ENCODE measurements at regions not wholly inside any gene's neighbourhood (a gene's known extent, or its start where the extent isn't known, plus 50 kb on each side); places are given as distances from the start of the nearest gene placed in this dataset. TPM values are rescaled to one million over a fixed set of nuclear protein-coding genes. Genes with fewer than 3 reads are reported as not detected.

GRCh38 chr2:163800951-163801381, 65.2 kb upstream of the FIGN start:
- H3K4me2 ChIP-seq (ENCODE audit: unreplicated experiment): no peak overlapping the region
- peak overlapping the region; percentile 21 for H2AFZ ChIP-seq
- TF ChIP-seq EZH2 (IDR thresholded peaks at IDR 0.05; ENCODE audit: insufficient read depth, poor library complexity, severe bottlenecking) (no peak), EZH2phosphoT487 (IDR thresholded peaks at IDR 0.05; ENCODE audit: insufficient read depth, low read depth) (no peak)
- H3K27me3 ChIP-seq (replicated peaks; ENCODE audit: insufficient read depth): no peaks in the 10 kb centered on the region
- H3K79me2 ChIP-seq (ENCODE audit: insufficient read depth): no peaks in the 10 kb centered on the region
- H3K4me3 ChIP-seq: no peak overlapping the region
- no peaks in the 10 kb centered on the region for H4K20me1 ChIP-seq (ENCODE audit: insufficient read depth)
- no peak overlapping the region for H3K9ac ChIP-seq
- no peaks in the 10 kb centered on the region for H3K36me3 ChIP-seq (ENCODE audit: low read depth)
- H3K9me2 ChIP-seq (ENCODE audit: insufficient read depth): no peaks in the 10 kb centered on the region
- H3K27ac ChIP-seq: no peak overlapping the region
- H3K4me1 ChIP-seq (ENCODE audit: insufficient read depth): no peaks in the 10 kb centered on the region; the same call in 1 of the 2 replicates
- H3K9me3 ChIP-seq (ENCODE audit: low read depth): no peaks in the 10 kb centered on the region
- peak; percentile 47 for DNase-seq
- WGBS, 2 experiments (ENCODE audit: low coverage in 1 of 2, low lambda C conversion rate in 2 of 2, missing lambda C conversion rate in 2 of 2): 44 to 60% methylated on average over 3 of the region's 3 CpGs
- in situ Hi-C loops (cut with MboI): no loop called here
- no peaks in the 10 kb centered on the region for H3F3A ChIP-seq (ENCODE audit: insufficient read depth)

GRCh38 chr2:163799807-163800206, 64.0 kb upstream of the FIGN start:
- Histone ChIP-seq H3K4me1 (ENCODE audit: insufficient read depth) (no peaks in the 10 kb centered on the region; the same call in 1 of the 2 replicates), H3K27ac (no peak overlapping the region), H3K79me2 (ENCODE audit: insufficient read depth) (no peaks in the 10 kb centered on the region), H3K9me3 (ENCODE audit: low read depth) (no peaks in the 10 kb centered on the region), H3K27me3 (replicated peaks; ENCODE audit: insufficient read depth) (no peaks in the 10 kb centered on the region), H3K36me3 (ENCODE audit: low read depth) (no peaks in the 10 kb centered on the region), H3F3A (ENCODE audit: insufficient read depth) (no peaks in the 10 kb centered on the region), H3K4me3 (no peak overlapping the region), H3K9me2 (ENCODE audit: insufficient read depth) (no peaks in the 10 kb centered on the region), H2AFZ (no peak overlapping the region), H3K9ac (no peak overlapping the region), H3K4me2 (ENCODE audit: unreplicated experiment) (no peak overlapping the region), H4K20me1 (ENCODE audit: insufficient read depth) (no peaks in the 10 kb centered on the region)
- 94 to 100% methylated on average over 2 of the region's 2 CpGs for whole genome bisulfite sequencing, 2 experiments (ENCODE audit: low coverage in 1 of 2, low lambda C conversion rate in 2 of 2, missing lambda C conversion rate in 2 of 2)
- in situ Hi-C loops (cut with MboI): no loop called here
- TF ChIP-seq EZH2 (IDR thresholded peaks at IDR 0.05; ENCODE audit: insufficient read depth, poor library complexity, severe bottlenecking) (no peak), EZH2phosphoT487 (IDR thresholded peaks at IDR 0.05; ENCODE audit: insufficient read depth, low read depth) (no peak)
- DNase-seq: no peak

GRCh38 chr2:163794635-163795034, 58.8 kb upstream of the FIGN start:
- H4K20me1 ChIP-seq (ENCODE audit: insufficient read depth): no peaks in the 10 kb centered on the region
- no peak overlapping the region for H3K4me3 ChIP-seq
- no peak overlapping the region for H2AFZ ChIP-seq
- H3F3A ChIP-seq (ENCODE audit: insufficient read depth): no peaks in the 10 kb centered on the region
- H3K36me3 ChIP-seq (ENCODE audit: low read depth): no peaks in the 10 kb centered on the region
- no peak overlapping the region for H3K4me2 ChIP-seq (ENCODE audit: unreplicated experiment)
- in situ Hi-C loops (cut with MboI): no loop called here
- H3K27ac ChIP-seq: no peak overlapping the region
- no peaks in the 10 kb centered on the region for H3K9me3 ChIP-seq (ENCODE audit: low read depth)
- H3K79me2 ChIP-seq (ENCODE audit: insufficient read depth): no peaks in the 10 kb centered on the region
- peak; percentile 12 for DNase-seq
- H3K9me2 ChIP-seq (ENCODE audit: insufficient read depth): no peaks in the 10 kb centered on the region
- H3K4me1 ChIP-seq (ENCODE audit: insufficient read depth): no peaks in the 10 kb centered on the region
- no peak overlapping the region for H3K9ac ChIP-seq
- H3K27me3 ChIP-seq (replicated peaks; ENCODE audit: insufficient read depth): no peaks in the 10 kb centered on the region
- TF ChIP-seq EZH2 (IDR thresholded peaks at IDR 0.05; ENCODE audit: insufficient read depth, poor library complexity, severe bottlenecking) (no peak), EZH2phosphoT487 (IDR thresholded peaks at IDR 0.05; ENCODE audit: insufficient read depth, low read depth) (no peak)

Small RNAs in the stretch of these regions (small RNA-seq; reads per million reads assigned to genes)
- gene CYP2C56P (ENCODE audit: low read depth, low replicate concordance): not detected
